DND-41 (cell line): ENCODE measurements at regions not wholly inside any gene's neighbourhood (a gene's known extent, or its start where the extent isn't known, plus 50 kb on each side); places are given as distances from the start of the nearest gene placed in this dataset.

Experiments used
- CTCF ChIP-seq: IDR thresholded peaks from 2 replicates; pipeline ENCODE4 v1.5.1; 2012; ENCODE audit warnings: borderline replicate concordance, low read length, moderate library complexity, mild to moderate bottlenecking; ENCODE audit not compliant: poor library complexity, severe bottlenecking; ENCODE audit errors: extremely low read depth
- EZH2 ChIP-seq: IDR thresholded peaks from 3 replicates; pipeline ENCODE4 v1.6.1; 2012; ENCODE audit warnings: borderline replicate concordance, low read depth, mild to moderate bottlenecking, moderate library complexity, low read length, inconsistent platforms; ENCODE audit not compliant: severe bottlenecking

- TF ChIP-seq CTCF (no peak), EZH2 (no peak)
Measured at GRCh38 chr20:8940326-8940725, 128.6 kb upstream of the PLCB4 start.
